ENCODE measurements at regions not wholly inside any gene's neighbourhood (a gene's known extent, or its start where the extent isn't known, plus 50 kb on each side); places are given as distances from the start of the nearest gene placed in this dataset.
"Not testable (repeated sequence)": the region's sequence is repeated elsewhere in the genome, so short reads cannot be mapped to it uniquely, and the experiment has no call there.

- DNase-seq = no peak
Observed at GRCh38 chr9:30771760-30772159, 1612.7 kb upstream of the ACO1 start.

GRCh38 chr9:30773427-30773826 is 1611.0 kb upstream of the ACO1 start:
- DNase-seq = no peak

- DNase-seq = no peak
Observed at GRCh38 chr9:30774326-30774725, 1610.1 kb upstream of the ACO1 start.

- DNase-seq = no peak
Observed at GRCh38 chr9:30775236-30775635, 1609.2 kb upstream of the ACO1 start.

GRCh38 chr9:30796764-30797163 is 1587.7 kb upstream of the ACO1 start:
- DNase-seq = no peak

GRCh38 chr9:30799527-30800101 is 1584.8 kb upstream of the ACO1 start:
- DNase-seq = no peak

GRCh38 chr9:30800421-30800820 is 1584.0 kb upstream of the ACO1 start:
- DNase-seq = no peak

GRCh38 chr9:30812821-30813220 is 1571.6 kb upstream of the ACO1 start:
- no peak for DNase-seq

- DNase-seq = no peak
Observed at GRCh38 chr9:30815585-30815984, 1568.9 kb upstream of the ACO1 start.

GRCh38 chr9:30845136-30845535 is 1539.3 kb upstream of the ACO1 start:
- no peak for DNase-seq

- DNase-seq = no peak
Observed at GRCh38 chr9:30846651-30847050, 1537.8 kb upstream of the ACO1 start.

- DNase-seq = no peak
Observed at GRCh38 chr9:30851600-30851999, 1532.8 kb upstream of the ACO1 start.

- no peak for DNase-seq
Observed at GRCh38 chr9:30900706-30901105, 1483.7 kb upstream of the ACO1 start.

- DNase-seq = no peak
Observed at GRCh38 chr9:30913331-30913730, 1471.1 kb upstream of the ACO1 start.

GRCh38 chr9:30915451-30915850 is 1469.0 kb upstream of the ACO1 start:
- no peak for DNase-seq

GRCh38 chr9:30925126-30925525 is 1459.3 kb upstream of the ACO1 start:
- DNase-seq = no peak

GRCh38 chr9:30925635-30926034 is 1458.8 kb upstream of the ACO1 start:
- no peak for DNase-seq

GRCh38 chr9:30928045-30928444 is 1456.4 kb upstream of the ACO1 start:
- no peak for DNase-seq

GRCh38 chr9:30932226-30932625 is 1452.2 kb upstream of the ACO1 start:
- DNase-seq = no peak

- no peak for DNase-seq
Observed at GRCh38 chr9:30935730-30936129, 1448.7 kb upstream of the ACO1 start.

- no peak for DNase-seq
Observed at GRCh38 chr9:30937106-30937505, 1447.3 kb upstream of the ACO1 start.

GRCh38 chr9:30942852-30943251 is 1441.6 kb upstream of the ACO1 start:
- not testable (repeated sequence) for DNase-seq

- DNase-seq = no peak
Observed at GRCh38 chr9:30943446-30944224, 1440.8 kb upstream of the ACO1 start.

GRCh38 chr9:30944225-30944569 is 1440.2 kb upstream of the ACO1 start:
- DNase-seq = no peak

- DNase-seq = no peak
Observed at GRCh38 chr9:30944741-30945280, 1439.6 kb upstream of the ACO1 start.
